Stimulated activated CD8-positive, alpha-beta memory T cell treated with anti-CD3 and anti-CD28 coated beads, Interleukin-2, amount 100 ng/mL, for 1 hour (primary cell): ENCODE measurements at regions not wholly inside any gene's neighbourhood (a gene's known extent, or its start where the extent isn't known, plus 50 kb on each side); places are given as distances from the start of the nearest gene placed in this dataset.

ENCODE experiments used
- DNase-seq, 2 donors: peaks; one replicate each; pipeline ENCODE4 v3.0.0-alpha.2; 2020; ENCODE audit warnings: low read depth in 2 of 2

GRCh38 chrX:76228499-76228898 lies 55.6 kb downstream of the PBDC1 start:
- no peak for DNase-seq

GRCh38 chrX:76248901-76249300 lies 76.0 kb downstream of the PBDC1 start:
- no peak for DNase-seq

- DNase-seq = peak in 1 of 2 donors; percentile 3
Observed at GRCh38 chrX:76253432-76253831, 80.6 kb downstream of the PBDC1 start.

GRCh38 chrX:76279007-76279406 lies 106.1 kb downstream of the PBDC1 start:
- DNase-seq = peak in 1 of 2 donors; percentile 5
